NCI-H2227 (cell line): ENCODE measurements at regions not wholly inside any gene's neighbourhood (a gene's known extent, or its start where the extent isn't known, plus 50 kb on each side); places are given as distances from the start of the nearest gene placed in this dataset.

Source experiments
- DNase-seq: peaks from one replicate; lab custom pipeline; 2025; ENCODE audit not compliant: unreplicated experiment; lab: John Stamatoyannopoulos, UW

- no peak for DNase-seq
Observed at GRCh38 chr1:199038156-199038555, 399.3 kb downstream of the PTPRC start.

GRCh38 chr1:199040076-199040905 lies 401.5 kb downstream of the PTPRC start:
- no peak for DNase-seq

- DNase-seq: no peak
Observed at GRCh38 chr1:199041173-199041914, 402.5 kb downstream of the PTPRC start.

- no peak for DNase-seq
Observed at GRCh38 chr1:199042193-199042592, 403.4 kb downstream of the PTPRC start.

DNA sequence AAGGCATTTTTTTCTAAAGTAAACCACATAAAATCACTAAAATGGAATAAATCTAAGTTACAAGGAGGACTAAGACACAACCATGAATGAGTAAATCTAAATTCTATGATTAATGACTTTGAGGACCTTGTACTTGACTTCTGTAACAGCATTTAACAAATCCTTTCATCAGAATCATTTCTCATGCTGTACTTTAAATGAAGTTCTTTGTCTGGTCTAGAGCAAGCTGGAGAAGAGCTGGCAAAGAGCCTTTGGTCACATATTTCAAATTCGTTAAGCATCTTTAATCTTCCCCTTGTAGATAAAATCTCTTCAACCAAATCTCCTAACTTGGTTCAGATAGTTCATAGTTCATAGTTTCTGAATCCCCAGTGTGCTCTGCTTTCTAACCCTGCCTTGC lies 405.4 kb downstream of the PTPRC start:
- DNase-seq: no peak

DNA sequence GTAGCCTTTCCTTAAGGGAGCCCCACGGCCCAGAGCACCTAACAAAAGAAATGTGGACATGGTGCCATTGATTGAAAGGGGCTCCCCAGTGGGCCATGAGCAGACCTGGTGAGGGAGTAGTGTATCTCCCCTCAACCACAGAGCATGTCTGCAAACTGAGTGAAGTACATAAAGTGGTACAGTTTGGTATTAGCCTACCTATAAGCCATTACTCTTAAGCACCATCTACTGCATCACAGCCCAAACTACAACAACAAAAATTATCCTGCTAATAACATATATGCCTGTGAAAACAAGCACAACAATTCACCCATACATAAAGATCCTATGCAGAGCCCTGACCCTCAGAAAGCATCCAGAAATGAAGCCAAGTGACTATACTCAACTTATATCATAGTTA lies 407.8 kb downstream of the PTPRC start:
- DNase-seq: no peak

DNA sequence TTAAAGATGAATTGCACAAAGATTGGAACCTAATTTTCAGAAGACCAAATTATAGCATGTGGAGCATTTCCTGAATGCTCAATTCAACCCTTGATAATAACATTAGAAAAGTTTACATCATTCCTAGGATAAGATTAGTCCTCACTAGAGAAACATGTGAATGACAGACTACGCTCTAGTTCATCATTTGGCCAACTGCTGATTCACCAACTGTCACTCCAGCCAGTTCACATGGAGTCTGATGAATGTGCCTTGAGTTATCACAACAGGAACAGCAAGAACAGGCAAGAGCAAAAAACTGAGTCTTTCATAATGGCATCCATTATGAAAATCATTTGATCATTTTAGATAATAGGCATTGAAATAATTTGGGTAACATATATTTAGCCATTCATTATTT lies 415.9 kb downstream of the PTPRC start:
- no peak for DNase-seq

- no peak for DNase-seq
Observed at GRCh38 chr1:199057322-199057721, 418.5 kb downstream of the PTPRC start.

- no peak for DNase-seq
Observed at GRCh38 chr1:199058281-199058680, 419.4 kb downstream of the PTPRC start.

DNA sequence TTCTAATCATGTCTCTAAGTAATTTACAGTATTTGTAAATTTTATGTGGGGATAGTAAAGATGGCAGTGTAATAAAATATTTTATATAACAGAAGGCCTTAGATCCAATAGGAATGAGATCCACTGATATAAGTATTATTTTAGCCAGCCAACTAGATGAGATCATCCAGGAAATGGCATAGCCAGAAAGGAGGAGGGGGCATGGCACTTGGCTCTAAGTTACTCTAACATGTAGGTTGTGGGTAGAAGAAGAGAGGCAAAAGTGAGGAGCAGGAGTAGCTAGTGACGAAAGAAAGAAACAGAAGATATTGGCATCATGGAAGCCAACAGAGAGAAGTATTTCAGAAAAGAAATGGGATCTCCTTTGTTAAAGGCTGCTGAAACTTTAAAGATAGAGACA lies 426.1 kb downstream of the PTPRC start:
- DNase-seq: no peak

DNA sequence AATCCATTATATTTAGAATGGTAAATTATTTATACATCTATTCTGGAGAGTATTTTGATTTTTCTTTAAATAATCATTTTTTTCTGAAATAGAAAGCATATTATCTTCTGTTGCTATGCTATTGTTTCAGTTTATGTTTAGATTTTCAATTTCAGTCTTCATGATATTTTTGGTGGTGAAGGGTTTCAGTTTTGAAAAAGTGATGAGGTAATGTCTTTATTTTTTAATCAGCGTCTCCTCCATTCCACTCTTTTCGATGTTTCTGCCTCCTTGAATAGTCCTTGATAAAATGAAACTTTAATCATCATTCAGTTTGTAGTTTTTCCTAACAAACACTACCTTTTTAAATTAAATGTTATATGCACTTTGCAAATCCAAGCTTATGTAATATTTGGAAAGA lies 428.6 kb downstream of the PTPRC start:
- no peak for DNase-seq

DNA sequence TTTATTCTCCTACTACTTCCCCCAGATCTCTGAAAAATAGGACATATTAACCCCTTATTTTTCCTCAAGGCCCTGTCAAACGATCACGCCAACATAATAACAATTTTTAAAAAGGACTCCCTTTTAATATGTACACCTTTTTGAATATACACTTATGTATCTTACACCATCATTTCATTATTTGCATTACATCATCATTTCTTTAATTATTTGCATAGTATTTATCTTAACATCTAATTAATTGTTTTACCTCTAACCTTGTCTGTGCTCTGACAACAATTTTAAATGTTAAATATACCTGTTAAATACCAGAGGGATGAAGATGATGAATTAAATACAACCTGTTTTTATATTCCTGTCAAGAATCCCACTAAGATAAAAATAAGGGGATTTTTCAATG lies 432.2 kb downstream of the PTPRC start:
- DNase-seq: no peak

GRCh38 chr1:199073166-199073565 lies 434.3 kb downstream of the PTPRC start:
- no peak for DNase-seq

DNA sequence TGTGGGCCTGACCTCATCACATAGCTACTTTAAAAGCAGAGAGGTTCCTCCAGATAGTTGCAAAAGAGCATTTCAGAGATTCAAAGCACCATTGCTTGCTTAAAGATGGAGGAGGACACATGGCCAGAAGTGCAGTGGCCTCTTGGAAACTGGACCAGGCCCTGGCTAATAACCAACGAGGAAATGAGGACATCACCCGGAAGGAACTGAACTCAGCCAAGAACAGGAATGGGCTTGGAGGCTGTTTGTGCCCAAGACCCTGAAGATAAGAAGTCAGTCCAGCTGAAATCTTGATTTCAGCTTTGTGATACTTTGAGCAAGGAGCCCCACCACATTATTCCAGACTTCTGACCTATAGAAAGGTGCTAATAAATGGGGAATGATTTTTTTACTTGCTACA lies 437.0 kb downstream of the PTPRC start:
- DNase-seq: no peak

DNA sequence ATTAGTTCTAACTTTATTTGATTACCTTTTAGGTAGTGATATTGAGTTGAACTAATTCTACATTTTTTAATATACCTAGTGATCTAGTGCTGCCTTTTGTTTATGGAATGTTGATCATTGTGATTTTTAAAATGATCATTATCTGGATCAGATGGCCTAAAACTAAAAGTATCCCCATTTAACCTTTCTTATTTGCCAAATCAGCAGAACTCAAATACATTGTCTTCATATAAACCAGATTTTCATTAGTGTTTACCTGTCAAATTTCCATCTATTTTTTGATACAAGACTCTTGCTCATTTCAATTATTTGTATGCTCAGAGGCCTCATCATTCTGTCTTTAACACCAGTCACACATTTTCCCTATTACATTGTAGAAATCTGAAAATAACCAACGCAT lies 441.2 kb downstream of the PTPRC start:
- no peak for DNase-seq

- DNase-seq: no peak
Observed at GRCh38 chr1:199081739-199082138, 442.9 kb downstream of the PTPRC start.

GRCh38 chr1:199082778-199083389 lies 444.0 kb downstream of the PTPRC start:
- no peak for DNase-seq

DNA sequence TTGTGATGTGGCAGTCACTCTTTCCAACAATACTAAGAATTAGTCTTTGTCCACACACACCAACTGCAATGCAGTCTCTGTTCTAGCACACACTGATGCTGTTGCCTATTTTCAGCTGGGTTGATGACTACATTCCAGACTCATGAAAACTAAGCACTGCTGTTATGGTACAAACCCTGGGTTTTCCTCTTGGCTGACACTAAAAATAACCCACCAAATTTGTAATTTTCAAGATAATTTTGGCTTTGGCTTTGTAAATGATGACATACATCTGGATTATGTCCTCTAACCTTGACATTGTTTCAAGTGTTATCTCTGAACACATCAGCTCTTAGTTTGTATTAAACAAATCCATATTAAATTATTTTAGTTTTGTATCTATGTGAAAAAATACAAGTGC lies 444.8 kb downstream of the PTPRC start:
- no peak for DNase-seq

DNA sequence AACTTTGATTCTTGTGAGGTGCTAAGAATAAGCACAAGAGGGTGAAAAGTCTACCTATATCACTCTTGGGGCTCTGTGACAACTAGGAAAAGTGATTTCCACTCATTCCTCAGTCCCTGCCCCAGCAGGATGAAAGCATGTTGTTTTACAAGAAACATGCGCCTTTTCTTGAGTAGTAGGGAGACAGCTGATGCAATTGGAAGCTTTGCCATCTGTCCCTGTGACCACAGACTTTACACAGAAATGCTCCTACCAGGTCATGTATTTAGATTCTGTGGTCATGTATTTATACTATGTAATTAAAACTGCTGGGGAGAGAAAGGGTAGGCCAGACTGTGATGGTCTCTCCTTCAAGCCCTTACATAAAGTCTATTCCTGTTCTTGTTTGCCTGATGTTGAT lies 445.5 kb downstream of the PTPRC start:
- DNase-seq: no peak

GRCh38 chr1:199085903-199086302 lies 447.1 kb downstream of the PTPRC start:
- no peak for DNase-seq

DNA sequence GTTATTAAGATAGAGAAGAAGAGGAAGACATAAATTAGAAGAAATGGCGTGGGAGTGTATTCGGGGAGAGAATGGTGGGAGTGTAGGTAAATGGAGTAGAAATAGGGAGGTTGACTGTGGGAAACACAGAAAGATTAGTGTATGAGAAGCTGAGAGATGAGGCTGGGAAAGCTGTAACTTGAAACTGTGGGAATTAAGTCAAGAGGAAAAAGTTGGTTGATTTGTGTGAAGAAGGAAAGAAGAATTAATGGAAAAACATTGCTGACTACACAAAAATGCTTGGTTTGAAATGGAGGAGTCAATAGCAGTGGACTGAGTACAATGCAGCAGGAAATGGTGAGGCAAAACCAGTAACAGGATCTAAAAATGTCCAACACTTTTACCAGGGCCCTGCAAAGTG lies 448.3 kb downstream of the PTPRC start:
- no peak for DNase-seq
